Peyer's patch (tissue), 4 donors: ENCODE measurements at regions not wholly inside any gene's neighbourhood (a gene's known extent, or its start where the extent isn't known, plus 50 kb on each side); places are given as distances from the start of the nearest gene placed in this dataset.

Experiments
- CTCF ChIP-seq, 6 experiments: fragments of 450-650 bp in 4 of 6; fragments of 200-600 bp in 2 of 6; sonication (generic) in 1 of 6; IDR thresholded peaks; one replicate each; pipeline ENCODE4 v1.5.1; 2017 to 2019; ENCODE audit warnings: antibody characterized with exemption in 6 of 6, mild to moderate bottlenecking in 3 of 6, moderate library complexity in 1 of 6
- POLR2A ChIP-seq, 2 donors: fragments of 450-650 bp; IDR thresholded peaks; one replicate each; pipeline ENCODE4 v1.5.1; 2017; ENCODE audit warnings: antibody characterized with exemption in 2 of 2, mild to moderate bottlenecking in 2 of 2, moderate library complexity in 2 of 2

- TF ChIP-seq CTCF (IDR thresholded peaks at IDR 0.05) (no peak), POLR2A (IDR thresholded peaks at IDR 0.05) (no peak)
Observed at GRCh38 chr2:74742471-74742870, 88.4 kb downstream of the SEMA4F start.
